ENCODE measurements at regions not wholly inside any gene's neighbourhood (a gene's known extent, or its start where the extent isn't known, plus 50 kb on each side); places are given as distances from the start of the nearest gene placed in this dataset.
"Not testable (repeated sequence)": the region's sequence is repeated elsewhere in the genome, so short reads cannot be mapped to it uniquely, and the experiment has no call there.

- Mint-ChIP-seq H3K4me1 (ENCODE audit: low read depth) (peaks cover 2% of the 10 kb centered on the region), H3K27me3 (ENCODE audit: low read depth) (no peaks in the 10 kb centered on the region), H3K27ac (no peak overlapping the region), H3K4me3 (no peak overlapping the region), H3K36me3 (ENCODE audit: low read depth) (no peaks in the 10 kb centered on the region), H3K9me3 (ENCODE audit: insufficient read depth) (peaks cover 1% of the 10 kb centered on the region)
- POLR2A ChIA-PET = no interaction called here
- ATAC-seq (no peak), DNase-seq (no peak)
- CTCF ChIA-PET = no interaction called here
Measured at GRCh38 chr10:21424459-21424861, 101.0 kb downstream of the SKIDA1 start.

- no peaks in the 10 kb centered on the region for H3K9me3 Mint-ChIP-seq (ENCODE audit: insufficient read depth)
- no peaks in the 10 kb centered on the region for H3K27me3 Mint-ChIP-seq (ENCODE audit: low read depth)
- no peak for DNase-seq
- ChIA-PET CTCF (no interaction called here), POLR2A (no interaction called here)
- no peak overlapping the region for H3K4me3 Mint-ChIP-seq
- no peak overlapping the region for H3K27ac Mint-ChIP-seq
- ATAC-seq = no peak
- no peaks in the 10 kb centered on the region for H3K36me3 Mint-ChIP-seq (ENCODE audit: low read depth)
- H3K4me1 Mint-ChIP-seq (ENCODE audit: low read depth) = peaks cover 2% of the 10 kb centered on the region
Measured at GRCh38 chr10:21423850-21424249, 101.6 kb downstream of the SKIDA1 start.

GRCh38 chr10:21423338-21423737 lies 102.1 kb downstream of the SKIDA1 start:
- Mint-ChIP-seq H3K36me3 (ENCODE audit: low read depth) (no peaks in the 10 kb centered on the region), H3K4me3 (no peak overlapping the region), H3K27ac (no peak overlapping the region), H3K27me3 (ENCODE audit: low read depth) (no peaks in the 10 kb centered on the region), H3K9me3 (ENCODE audit: insufficient read depth) (no peaks in the 10 kb centered on the region), H3K4me1 (ENCODE audit: low read depth) (peaks cover 2% of the 10 kb centered on the region)
- ChIA-PET CTCF (no interaction called here), POLR2A (no interaction called here)
- DNase-seq (no peak), ATAC-seq (no peak)

- ChIA-PET POLR2A (no interaction called here), CTCF (no interaction called here)
- H3K4me1 Mint-ChIP-seq (ENCODE audit: low read depth) = no peaks in the 10 kb centered on the region
- no peaks in the 10 kb centered on the region for H3K27me3 Mint-ChIP-seq (ENCODE audit: low read depth)
- DNase-seq = no peak
- no peak overlapping the region for H3K27ac Mint-ChIP-seq
- H3K4me3 Mint-ChIP-seq = no peak overlapping the region
- no peak for ATAC-seq
- H3K9me3 Mint-ChIP-seq (ENCODE audit: insufficient read depth) = no peaks in the 10 kb centered on the region
- no peaks in the 10 kb centered on the region for H3K36me3 Mint-ChIP-seq (ENCODE audit: low read depth)
Measured at GRCh38 chr10:21421794-21422193, 103.7 kb downstream of the SKIDA1 start.

GRCh38 chr10:21421016-21421415 lies 104.5 kb downstream of the SKIDA1 start:
- Mint-ChIP-seq H3K9me3 (ENCODE audit: insufficient read depth) (no peaks in the 10 kb centered on the region), H3K27ac (no peak overlapping the region)
- POLR2A ChIA-PET = no interaction called here

GRCh38 chr10:21418981-21419576 lies 106.4 kb downstream of the SKIDA1 start:
- H3K4me3 Mint-ChIP-seq; POLR2A ChIA-PET; H3K27me3 Mint-ChIP-seq (ENCODE audit: low read depth); DNase-seq; H3K9me3 Mint-ChIP-seq (ENCODE audit: insufficient read depth); H3K36me3 Mint-ChIP-seq (ENCODE audit: low read depth); ATAC-seq; H3K27ac Mint-ChIP-seq; CTCF ChIA-PET; H3K4me1 Mint-ChIP-seq (ENCODE audit: low read depth): not testable (repeated sequence)

More at GRCh38 chr10:21421016-21421415, 104.5 kb downstream of the SKIDA1 start:
- DNase-seq (no peak), ATAC-seq (no peak)
- Mint-ChIP-seq H3K4me3 (no peak overlapping the region), H3K4me1 (ENCODE audit: low read depth) (no peaks in the 10 kb centered on the region), H3K27me3 (ENCODE audit: low read depth) (no peaks in the 10 kb centered on the region), H3K36me3 (ENCODE audit: low read depth) (no peaks in the 10 kb centered on the region)
- CTCF ChIA-PET = no interaction called here

GRCh38 chr10:21417172-21417712 lies 108.2 kb downstream of the SKIDA1 start:
- no peaks in the 10 kb centered on the region for H3K9me3 Mint-ChIP-seq (ENCODE audit: insufficient read depth)
- ChIA-PET POLR2A (no interaction called here), CTCF (no interaction called here)
- no peak overlapping the region for H3K27ac Mint-ChIP-seq
- DNase-seq (no peak), ATAC-seq (no peak)
- no peaks in the 10 kb centered on the region for H3K4me1 Mint-ChIP-seq (ENCODE audit: low read depth)
- no peaks in the 10 kb centered on the region for H3K36me3 Mint-ChIP-seq (ENCODE audit: low read depth)
- H3K4me3 Mint-ChIP-seq = no peak overlapping the region
- no peaks in the 10 kb centered on the region for H3K27me3 Mint-ChIP-seq (ENCODE audit: low read depth)

GRCh38 chr10:21413680-21414079 lies 111.8 kb downstream of the SKIDA1 start:
- Mint-ChIP-seq H3K4me1 (ENCODE audit: low read depth) (no peaks in the 10 kb centered on the region), H3K27ac (no peak overlapping the region), H3K9me3 (ENCODE audit: insufficient read depth) (no peaks in the 10 kb centered on the region), H3K36me3 (ENCODE audit: low read depth) (no peaks in the 10 kb centered on the region), H3K4me3 (no peak overlapping the region), H3K27me3 (ENCODE audit: low read depth) (no peaks in the 10 kb centered on the region)
- POLR2A ChIA-PET = no interaction called here
- CTCF ChIA-PET = no interaction called here
- ATAC-seq (no peak), DNase-seq (no peak)

GRCh38 chr10:21413268-21413667 lies 112.2 kb downstream of the SKIDA1 start:
- Mint-ChIP-seq H3K4me1 (ENCODE audit: low read depth) (no peaks in the 10 kb centered on the region), H3K36me3 (ENCODE audit: low read depth) (no peaks in the 10 kb centered on the region), H3K4me3 (no peak overlapping the region), H3K27me3 (ENCODE audit: low read depth) (no peaks in the 10 kb centered on the region), H3K9me3 (ENCODE audit: insufficient read depth) (no peaks in the 10 kb centered on the region), H3K27ac (no peak overlapping the region)
- DNase-seq = no peak
- CTCF ChIA-PET = no interaction called here
- POLR2A ChIA-PET = no interaction called here
- ATAC-seq = no peak

GRCh38 chr10:21406595-21407193 lies 118.8 kb downstream of the SKIDA1 start:
- ChIA-PET CTCF (no interaction called here), POLR2A (no interaction called here)
- no peak for DNase-seq
- Mint-ChIP-seq H3K27ac (peak overlapping the region; percentile 10), H3K4me3 (no peak overlapping the region), H3K4me1 (ENCODE audit: low read depth) (peaks cover 9% of the 10 kb centered on the region), H3K9me3 (ENCODE audit: insufficient read depth) (no peaks in the 10 kb centered on the region), H3K27me3 (ENCODE audit: low read depth) (no peaks in the 10 kb centered on the region), H3K36me3 (ENCODE audit: low read depth) (no peaks in the 10 kb centered on the region)
- ATAC-seq = peak; percentile 73

GRCh38 chr10:21405981-21406380 lies 119.5 kb downstream of the SKIDA1 start:
- POLR2A ChIA-PET = no interaction called here
- Mint-ChIP-seq H3K27ac (no peak overlapping the region), H3K4me1 (ENCODE audit: low read depth) (peaks cover 9% of the 10 kb centered on the region), H3K36me3 (ENCODE audit: low read depth) (no peaks in the 10 kb centered on the region), H3K9me3 (ENCODE audit: insufficient read depth) (no peaks in the 10 kb centered on the region), H3K27me3 (ENCODE audit: low read depth) (no peaks in the 10 kb centered on the region), H3K4me3 (no peak overlapping the region)
- CTCF ChIA-PET = no interaction called here
- DNase-seq = no peak
- no peak for ATAC-seq

- POLR2A ChIA-PET = interaction anchor here (0.7 kb wide), 1 partner anchor 1659 kb away, joined by 3 read pairs; no protein-coding TSS in a partner anchor
- H3K36me3 Mint-ChIP-seq (ENCODE audit: low read depth) = no peaks in the 10 kb centered on the region
Measured at GRCh38 chr10:21403256-21404015, 122.0 kb downstream of the SKIDA1 start.

More at GRCh38 chr10:21403256-21404015, 122.0 kb downstream of the SKIDA1 start:
- no peak for DNase-seq
- Mint-ChIP-seq H3K4me3 (no peak overlapping the region), H3K9me3 (ENCODE audit: insufficient read depth) (no peaks in the 10 kb centered on the region), H3K27ac (no peak overlapping the region), H3K27me3 (ENCODE audit: low read depth) (peaks cover 5% of the 10 kb centered on the region), H3K4me1 (ENCODE audit: low read depth) (peaks cover 9% of the 10 kb centered on the region)
- no peak for ATAC-seq
- CTCF ChIA-PET = no interaction called here

Data from activated CD8-positive, alpha-beta T cell treated with anti-CD3 and anti-CD28 coated beads, Interleukin-2, amount 10 ng/mL, durations not matched to agents 7 days and 5 days (primary cell).